Right lobe of liver (tissue), 6 donors: ENCODE measurements at regions not wholly inside any gene's neighbourhood (a gene's known extent, or its start where the extent isn't known, plus 50 kb on each side); places are given as distances from the start of the nearest gene placed in this dataset.

Experiments
- ATAC-seq, 4 donors: fragments of 200-7000 bp; cut with Tn5 transposase; one replicate each; pipeline ENCODE4 v1.9.1; 2020; ENCODE audit warnings: mild to moderate bottlenecking in 4 of 4, moderate library complexity in 4 of 4
- DNase-seq, 3 donors: peaks; one replicate each; pipeline ENCODE4 v3.0.0-alpha.2; 2020
- H3K27ac ChIP-seq, 3 donors: fragments of 200-600 bp; one replicate each; pipeline ENCODE4 v1.8.0; 2022
- H3K27me3 ChIP-seq, 2 donors: fragments of 200-600 bp; one replicate each; pipeline ENCODE4 v1.8.0; 2022
- H3K36me3 ChIP-seq, 4 donors: fragments of 200-600 bp; sonication (generic) in 1 of 4; one replicate each; pipeline versions ENCODE4 v1.5.1 to v1.8.0; 2017 to 2022; ENCODE audit warnings: control low read depth in 1 of 4
- H3K4me1 ChIP-seq, 4 donors: fragments of 200-600 bp; sonication (generic) in 1 of 4; one replicate each; pipeline versions ENCODE4 v1.5.1 to v1.8.0; 2017 to 2022; ENCODE audit warnings: control low read depth in 1 of 4
- H3K4me3 ChIP-seq, 3 donors: fragments of 200-600 bp; one replicate each; pipeline ENCODE4 v1.8.0; 2022
- H3K9me3 ChIP-seq, 4 donors: fragments of 200-600 bp; sonication (generic) in 1 of 4; one replicate each; pipeline versions ENCODE4 v1.5.1 to v1.8.0; 2017 to 2022; ENCODE audit warnings: control low read depth in 1 of 4
- CTCF ChIP-seq, 4 donors: fragments of 200-600 bp in 3 of 4; fragments of 450-650 bp in 1 of 4; IDR thresholded peaks; one replicate each; pipeline versions ENCODE4 v1.5.1 to v1.8.0; 2016 to 2022; ENCODE audit warnings: antibody characterized with exemption in 4 of 4, mild to moderate bottlenecking in 2 of 4
- POLR2A ChIP-seq: fragments of 450-650 bp; IDR thresholded peaks from one replicate; pipeline ENCODE4 v1.6.1; 2017; ENCODE audit warnings: antibody characterized with exemption, mild to moderate bottlenecking
- WGBS: methylation state at CpG from one replicate; pipeline ENCODE4 v1.1.6; 2018; ENCODE audit warnings: low coverage, low lambda C conversion rate; ENCODE audit not compliant: insufficient coverage; ENCODE audit errors: missing lambda C conversion rate; 5-methylcytosine and 5-hydroxymethylcytosine counted together
- intact Hi-C, 2 donors: fragments of 100-400 bp; cut with DNase I; formaldehyde crosslinking; loops; one replicate each; pipeline versions ENCODE4 v1.11.2 to v1.14.1; 2022
- donor health status: DM: no; HTN: yes; CAD: no.
- donor health status: DM: no; HTN: no; CAD: no.
- donor health status: DM: no; HTN: no; CAD: no.
- donor health status: DM: no; HTN: yes; CAD: no.
- donor health status: DM: no; HTN: yes; CAD: no.

- H3K27me3 ChIP-seq: no peaks in the 10 kb centered on the region
- intact Hi-C loops: no loop called here
- no peak for TF ChIP-seq POLR2A
- no peak for TF ChIP-seq CTCF (IDR thresholded peaks at IDR 0.05)
- no peak overlapping the region for H3K4me3 ChIP-seq
- DNase-seq: no peak
- H3K36me3 ChIP-seq: no peaks in the 10 kb centered on the region
- H3K27ac ChIP-seq: no peak overlapping the region
- ATAC-seq: no peak
- H3K4me1 ChIP-seq: no peaks in the 10 kb centered on the region
- WGBS: 64% methylated on average over 2 of the region's 3 CpGs
- H3K9me3 ChIP-seq: no peaks in the 10 kb centered on the region
Observed at GRCh38 chr6:48564036-48564820, 453.2 kb upstream of the PTCHD4 start.

DNA sequence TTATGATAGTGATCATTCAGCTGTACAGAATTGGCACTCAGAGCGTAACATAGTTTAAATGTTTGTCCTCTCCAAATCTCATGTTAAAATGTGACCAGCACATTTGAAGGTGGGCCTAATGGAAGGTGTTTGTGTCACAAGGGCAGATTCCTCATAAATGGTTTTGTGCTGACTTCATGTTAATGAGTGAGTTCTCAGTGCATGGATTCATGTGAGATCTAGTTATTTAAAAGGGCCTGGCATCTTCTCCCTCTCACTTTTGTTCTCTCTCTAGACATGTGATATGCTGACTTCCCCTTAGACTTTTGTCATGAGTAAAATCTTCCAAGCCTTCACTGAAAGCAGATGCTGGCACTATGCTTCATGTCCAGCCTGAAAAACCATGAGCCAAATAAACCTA, 452.4 kb upstream of the PTCHD4 start:
- TF ChIP-seq POLR2A (no peak), CTCF (IDR thresholded peaks at IDR 0.05) (no peak)
- DNase-seq: no peak
- intact Hi-C loops: no loop called here
- Histone ChIP-seq H3K27me3 (no peaks in the 10 kb centered on the region), H3K4me3 (no peak overlapping the region), H3K27ac (no peak overlapping the region), H3K36me3 (no peaks in the 10 kb centered on the region), H3K9me3 (no peaks in the 10 kb centered on the region), H3K4me1 (no peaks in the 10 kb centered on the region)
- ATAC-seq: no peak
- 31% methylated on average over 1 of the region's 1 CpG for WGBS

GRCh38 chr6:48560408-48560807, 449.4 kb upstream of the PTCHD4 start:
- H3K4me3 ChIP-seq: no peak overlapping the region
- H3K27me3 ChIP-seq: no peaks in the 10 kb centered on the region
- DNase-seq (no peak), ATAC-seq (no peak)
- H3K9me3 ChIP-seq: no peaks in the 10 kb centered on the region
- intact Hi-C loops: no loop called here
- H3K36me3 ChIP-seq: no peaks in the 10 kb centered on the region
- WGBS: 52% methylated on average over 3 of the region's 3 CpGs
- no peak overlapping the region for H3K27ac ChIP-seq
- no peak for TF ChIP-seq CTCF (IDR thresholded peaks at IDR 0.05)
- TF ChIP-seq POLR2A: no peak
- no peaks in the 10 kb centered on the region for H3K4me1 ChIP-seq

DNA sequence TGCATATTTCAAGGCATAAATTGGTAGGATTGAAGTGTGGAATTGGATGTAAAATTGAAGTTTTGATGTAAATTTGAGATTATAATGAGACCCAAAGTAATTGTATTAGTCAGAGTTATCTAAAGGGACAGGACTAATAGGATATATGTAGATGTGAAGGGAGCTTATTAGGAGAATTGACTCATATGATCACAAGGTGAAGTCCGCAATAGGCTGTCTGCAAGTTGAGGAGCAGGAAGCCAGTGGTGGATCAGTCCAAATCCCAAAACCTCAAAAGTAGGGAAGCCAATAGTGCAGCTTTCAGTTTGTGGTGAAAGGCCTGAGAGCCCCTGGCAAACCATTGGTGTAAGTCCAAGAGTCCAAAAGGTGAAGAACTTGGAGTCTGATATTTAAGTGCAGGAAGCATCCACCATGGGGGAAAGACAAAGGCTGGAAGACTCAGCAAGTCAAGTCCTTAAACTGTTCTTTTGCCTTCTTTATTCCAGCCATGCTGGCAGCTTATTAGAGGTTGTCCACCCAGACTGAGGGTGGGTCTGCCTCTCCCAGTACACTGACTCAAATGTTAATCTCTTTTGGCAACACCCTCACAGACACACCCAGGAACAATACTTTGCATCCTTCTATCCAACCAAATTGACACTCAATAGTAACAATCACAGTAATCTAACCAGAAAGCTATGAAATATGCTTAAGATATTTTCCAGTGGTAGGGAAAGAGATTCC, 442.6 kb upstream of the PTCHD4 start:
- no peaks in the 10 kb centered on the region for H3K9me3 ChIP-seq
- TF ChIP-seq POLR2A (no peak), CTCF (IDR thresholded peaks at IDR 0.05) (no peak)
- no peak overlapping the region for H3K27ac ChIP-seq
- no peak overlapping the region for H3K4me3 ChIP-seq
- H3K27me3 ChIP-seq: no peaks in the 10 kb centered on the region
- DNase-seq: no peak
- no CpG with 5 or more reads among the region's 1 CpG for WGBS
- no peaks in the 10 kb centered on the region for H3K36me3 ChIP-seq
- ATAC-seq: no peak
- intact Hi-C loops: no loop called here
- H3K4me1 ChIP-seq: no peaks in the 10 kb centered on the region
